K562 (cell line): ENCODE measurements at regions not wholly inside any gene's neighbourhood (a gene's known extent, or its start where the extent isn't known, plus 50 kb on each side); places are given as distances from the start of the nearest gene placed in this dataset.
A peak's percentile ranks its signal among the peaks of the same experiment; 100 is the strongest.

Source experiments
- ATAC-seq: fragments of 200-7000 bp; cut with Tn5 transposase; 3 replicates; pipeline ENCODE4 v1.9.1; 2020; ENCODE audit warnings: moderate library complexity
- BruUV-seq: library from RNA; stranded (reverse); fragments of 400-500 nt; replicated peaks from 2 replicates; lab custom pipeline; 2021; lab: Mats Ljungman, UMichigan
- CTCF ChIA-PET: fragments of 300-600 bp; formaldehyde crosslinking; extraction: SDS; loops from one replicate; lab custom pipeline; 2021; ENCODE audit warnings: low intra/inter-chr PET ratio; lab: Yijun Ruan, JAX
- POLR2A ChIA-PET: fragments of 300-600, 350-650 bp; sonication (Branson Sonifier 250); formaldehyde crosslinking; extraction: SDS; loops from one replicate; lab custom pipeline; 2021; ENCODE audit warnings: antibody characterized with exemption, inconsistent platforms; lab: Yijun Ruan, JAX
- DNase-seq, 4 experiments: peaks; one replicate each; pipeline versions ENCODE4 v3.0.0 to v3.0.0-alpha.2; 2011 to 2018; ENCODE audit warnings: low spot score in 3 of 4, mixed read lengths in 3 of 4; ENCODE audit errors: extremely low read depth in 1 of 4
- FAIRE-seq: peaks from 2 replicates; lab custom pipeline; 2011; peaks lifted over from hg19 to GRCh38; lab: Jason Lieb, UNC
- H2AFZ ChIP-seq: 2 replicates; pipeline ENCODE4 v1.6.0; 2011; ENCODE audit warnings: low read depth, low read length, control low read depth, inconsistent platforms
- H3K27ac ChIP-seq: fragments of 200-600 bp; 3 replicates; pipeline ENCODE4 v1.8.0; 2011; ENCODE audit warnings: low read depth, mild to moderate bottlenecking, control low read depth, inconsistent platforms, low read length, moderate library complexity, mixed read lengths; ENCODE audit errors: extremely low read depth
- H3K27me3 ChIP-seq, 2 experiments: fragments of 300-600 bp in 1 of 2; 2 replicates in 1 of 2; 3 replicates in 1 of 2; pipeline versions ENCODE4 v1.6.0 to v1.8.0; 2011; ENCODE audit warnings: inconsistent platforms in 2 of 2, low read length in 2 of 2, mild to moderate bottlenecking in 1 of 2, mixed read lengths in 1 of 2, moderate library complexity in 1 of 2; ENCODE audit not compliant: control insufficient read depth in 2 of 2, insufficient read depth in 2 of 2
- H3K36me3 ChIP-seq: fragments of 300-600 bp; 3 replicates; pipeline ENCODE4 v1.8.0; 2011; ENCODE audit warnings: mild to moderate bottlenecking, low read length, inconsistent platforms; ENCODE audit not compliant: control insufficient read depth, insufficient read depth
- H3K4me1 ChIP-seq, 2 experiments: fragments of 200-600 bp in 1 of 2; replicated peaks in 1 of 2; 2 replicates in 1 of 2; 3 replicates in 1 of 2; pipeline versions ENCODE4 v1.5.1 to v1.8.0; 2011; ENCODE audit warnings: inconsistent platforms in 2 of 2, low read length in 2 of 2, mild to moderate bottlenecking in 1 of 2, mixed read lengths in 1 of 2, moderate library complexity in 1 of 2; ENCODE audit not compliant: control insufficient read depth in 2 of 2, insufficient read depth in 2 of 2
- H3K4me2 ChIP-seq: 2 replicates; pipeline ENCODE4 v1.6.1; 2011; ENCODE audit warnings: low read length, control low read depth, inconsistent platforms, mixed read lengths; ENCODE audit not compliant: insufficient read depth
- H3K4me3 ChIP-seq: fragments of 200-600 bp; sonication (generic), shearing (Covaris generic); 2 replicates; pipeline ENCODE4 v1.5.1; 2016; ENCODE audit warnings: control low read depth, inconsistent platforms
- H3K79me2 ChIP-seq: fragments of 200-600 bp; 3 replicates; pipeline ENCODE4 v1.8.0; 2011; ENCODE audit warnings: low read length, inconsistent platforms; ENCODE audit not compliant: control insufficient read depth, insufficient read depth
- H3K9ac ChIP-seq, 2 experiments: 2 replicates each; pipeline versions ENCODE4 v1.6.0 to v1.6.1; 2011; ENCODE audit warnings: low read depth in 2 of 2, low read length in 2 of 2, control low read depth in 1 of 2, inconsistent platforms in 1 of 2, mild to moderate bottlenecking in 1 of 2, mixed read lengths in 1 of 2; ENCODE audit not compliant: insufficient read depth in 1 of 2
- H3K9me1 ChIP-seq: one replicate; pipeline ENCODE4 v1.6.0; 2011; ENCODE audit warnings: inconsistent platforms, mild to moderate bottlenecking, low read length, moderate library complexity; ENCODE audit not compliant: control insufficient read depth, insufficient read depth
- H3K9me3 ChIP-seq: replicated peaks from 2 replicates; pipeline ENCODE4 v1.5.1; 2011; ENCODE audit warnings: low read depth, low read length, inconsistent platforms; ENCODE audit not compliant: control insufficient read depth, insufficient read depth
- H4K20me1 ChIP-seq: replicated peaks from 2 replicates; pipeline ENCODE4 v1.6.1; 2011; ENCODE audit warnings: low read length, inconsistent platforms, mixed read lengths; ENCODE audit not compliant: control insufficient read depth, insufficient read depth
- HNRNPL ChIP-seq: fragments of 200-400 bp; formaldehyde crosslinking; IDR thresholded peaks from 2 replicates; pipeline ENCODE4 v1.6.1; 2017; ENCODE audit warnings: low read depth, mild to moderate bottlenecking, low read length
- KDM1A ChIP-seq, 2 experiments: fragments of 450-650 bp; IDR thresholded peaks; 2 replicates each; pipeline ENCODE4 v1.6.1; 2016; ENCODE audit warnings: mild to moderate bottlenecking in 2 of 2
- NFIC ChIP-seq: fragments of 450-650 bp; IDR thresholded peaks from 2 replicates; pipeline ENCODE4 v1.6.1; 2017; ENCODE audit warnings: mild to moderate bottlenecking, inconsistent platforms
- POLR3A ChIP-seq: IDR thresholded peaks from 2 replicates; pipeline ENCODE4 v1.6.1; 2011; ENCODE audit warnings: borderline replicate concordance, mild to moderate bottlenecking, moderate library complexity; ENCODE audit not compliant: insufficient read length, insufficient read depth; ENCODE audit errors: extremely low read depth
- PTTG1 ChIP-seq: fragments of 450-650 bp; IDR thresholded peaks from 2 replicates; pipeline ENCODE4 v1.6.1; 2016; ENCODE audit warnings: low read depth, mild to moderate bottlenecking, missing genetic modification characterization, missing compliant biosample characterization
- ZNF174 ChIP-seq: fragments of 250-450 bp; sonication (Bioruptor Pico); IDR thresholded peaks from 2 replicates; pipeline ENCODE4 v1.4.0; 2020; ENCODE audit warnings: mild to moderate bottlenecking
- WGBS: fragments of 100-300 bp; shearing (Covaris generic); methylation state at CpG from one replicate; pipeline ENCODE4 v1.1.6; 2016; ENCODE audit warnings: low coverage, mixed read lengths; ENCODE audit not compliant: insufficient coverage; ENCODE audit errors: missing lambda C conversion rate; 5-methylcytosine and 5-hydroxymethylcytosine counted together
- in situ Hi-C: fragments of 300-500 bp; cut with MboI; formaldehyde crosslinking; loops from 4 replicates; pipeline ENCODE4 v1.15.0; 2018; ENCODE audit warnings: inconsistent platforms, mixed read lengths
- intact Hi-C: fragments of 100-400 bp; cut with micrococcal nuclease; formaldehyde crosslinking; loops from 2 replicates; pipeline ENCODE4 v1.14.2; 2022
- TF ChIP-seq, protein P1 (sequence below): fragments of 250-450 bp; sonication (Bioruptor Pico); IDR thresholded peaks from 2 replicates; pipeline ENCODE4 v1.5.0; 2020; ENCODE audit warnings: mild to moderate bottlenecking
- TF ChIP-seq, protein P2 (sequence below): sonication (generic); formaldehyde crosslinking; IDR thresholded peaks from 2 replicates; pipeline ENCODE4 v1.8.0; 2022; ENCODE audit warnings: mild to moderate bottlenecking, low read depth, missing genetic modification reagents
- TF ChIP-seq, protein P3 (sequence below): fragments of 450-650 bp; IDR thresholded peaks from one replicate; pipeline ENCODE4 v1.6.1; 2018; ENCODE audit warnings: mild to moderate bottlenecking, moderate library complexity; ENCODE audit not compliant: partially characterized antibody

DNA sequence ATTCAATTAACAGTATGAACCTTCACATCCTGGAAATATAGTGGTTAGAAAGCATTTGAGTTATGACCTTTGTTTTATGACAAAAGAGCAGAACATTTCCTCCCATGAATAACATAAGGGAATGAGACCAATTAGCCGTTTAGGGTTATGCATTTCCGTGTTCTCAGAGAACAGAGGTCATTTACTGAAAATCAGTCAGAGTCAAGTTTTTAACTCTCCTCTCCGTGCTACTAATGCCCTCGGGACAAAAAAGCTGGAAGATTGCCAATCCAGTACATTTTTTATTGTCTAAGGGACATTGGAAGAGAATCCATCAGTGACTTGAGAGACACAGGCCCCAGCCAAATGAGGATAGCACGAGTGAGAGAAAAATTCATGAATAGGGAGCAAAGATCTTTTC is 632.7 kb downstream of the RFPL4B start:
- H3K27ac ChIP-seq, result no peak overlapping the region
- DNase-seq, result no peak
- H3K4me1 ChIP-seq, result no peaks in the 10 kb centered on the region
- TF ChIP-seq NFIC, result peak; percentile 64; the same call in 1 of the 2 replicates
- TF ChIP-seq HNRNPL, result no peak
- no peak overlapping the region for H3K9ac ChIP-seq
- H3K27me3 ChIP-seq, result no peaks in the 10 kb centered on the region
- no peak overlapping the region for H3K4me2 ChIP-seq
- H4K20me1 ChIP-seq, result no peaks in the 10 kb centered on the region
- ChIA-PET CTCF (no interaction called here), POLR2A (no interaction called here)
- no peaks in the 10 kb centered on the region for H3K9me3 ChIP-seq
- H3K79me2 ChIP-seq, result no peaks in the 10 kb centered on the region
- in situ Hi-C loops (no loop called here), intact Hi-C loops (no loop called here)
- no peak overlapping the region for H3K4me3 ChIP-seq
- 0 out of 2 replicates have a peak overlapping the region, but pooled peaks have one; percentile 37 for H2AFZ ChIP-seq
- ATAC-seq, result no peak
- H3K36me3 ChIP-seq, result no peaks in the 10 kb centered on the region
- FAIRE-seq, result no peak
- 14% methylated on average over 5 of the region's 5 CpGs for WGBS
- no peaks in the 10 kb centered on the region for H3K9me1 ChIP-seq
- no TSS peak for BruUV-seq

DNA sequence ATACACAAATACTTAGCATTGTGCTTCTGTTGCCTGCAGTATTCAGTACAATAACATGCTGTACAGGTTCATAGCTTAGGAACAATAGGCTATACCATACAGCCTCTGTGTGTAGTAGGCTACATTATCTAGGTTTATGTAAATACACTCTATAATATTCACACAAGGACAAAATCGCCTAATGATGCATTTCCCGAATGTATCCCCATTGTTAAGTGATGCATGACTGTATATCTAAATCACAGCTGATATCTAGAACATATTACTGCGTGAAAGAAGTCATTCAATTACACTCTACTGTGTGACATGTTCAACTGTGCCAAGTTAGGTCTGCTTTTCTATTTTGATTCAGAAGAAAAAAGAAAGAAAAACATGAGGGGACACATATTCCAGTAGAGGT is 633.5 kb downstream of the RFPL4B start:
- H3K4me1 ChIP-seq, result no peaks in the 10 kb centered on the region
- no peak for DNase-seq
- ATAC-seq, result no peak
- no peak overlapping the region for H3K4me2 ChIP-seq
- 41% methylated on average over 3 of the region's 3 CpGs for WGBS
- H3K79me2 ChIP-seq, result no peaks in the 10 kb centered on the region
- TF ChIP-seq ZNF174 (CRISPR knock-in tag) (no peak), PTTG1 (no peak), KDM1A (IDR thresholded peaks at IDR 0.05) (no peak), POLR3A (no peak)
- TF ChIP-seq, protein P1, sequence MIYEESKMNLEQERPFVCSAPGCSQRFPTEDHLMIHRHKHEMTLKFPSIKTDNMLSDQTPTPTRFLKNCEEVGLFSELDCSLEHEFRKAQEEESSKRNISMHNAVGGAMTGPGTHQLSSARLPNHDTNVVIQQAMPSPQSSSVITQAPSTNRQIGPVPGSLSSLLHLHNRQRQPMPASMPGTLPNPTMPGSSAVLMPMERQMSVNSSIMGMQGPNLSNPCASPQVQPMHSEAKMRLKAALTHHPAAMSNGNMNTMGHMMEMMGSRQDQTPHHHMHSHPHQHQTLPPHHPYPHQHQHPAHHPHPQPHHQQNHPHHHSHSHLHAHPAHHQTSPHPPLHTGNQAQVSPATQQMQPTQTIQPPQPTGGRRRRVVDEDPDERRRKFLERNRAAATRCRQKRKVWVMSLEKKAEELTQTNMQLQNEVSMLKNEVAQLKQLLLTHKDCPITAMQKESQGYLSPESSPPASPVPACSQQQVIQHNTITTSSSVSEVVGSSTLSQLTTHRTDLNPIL (CRISPR knock-in tag), result no peak
- TF ChIP-seq, protein P2, sequence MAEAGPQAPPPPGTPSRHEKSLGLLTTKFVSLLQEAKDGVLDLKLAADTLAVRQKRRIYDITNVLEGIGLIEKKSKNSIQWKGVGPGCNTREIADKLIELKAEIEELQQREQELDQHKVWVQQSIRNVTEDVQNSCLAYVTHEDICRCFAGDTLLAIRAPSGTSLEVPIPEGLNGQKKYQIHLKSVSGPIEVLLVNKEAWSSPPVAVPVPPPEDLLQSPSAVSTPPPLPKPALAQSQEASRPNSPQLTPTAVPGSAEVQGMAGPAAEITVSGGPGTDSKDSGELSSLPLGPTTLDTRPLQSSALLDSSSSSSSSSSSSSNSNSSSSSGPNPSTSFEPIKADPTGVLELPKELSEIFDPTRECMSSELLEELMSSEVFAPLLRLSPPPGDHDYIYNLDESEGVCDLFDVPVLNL (CRISPR knock-in tag), result no peak
- TF ChIP-seq, protein P3, sequence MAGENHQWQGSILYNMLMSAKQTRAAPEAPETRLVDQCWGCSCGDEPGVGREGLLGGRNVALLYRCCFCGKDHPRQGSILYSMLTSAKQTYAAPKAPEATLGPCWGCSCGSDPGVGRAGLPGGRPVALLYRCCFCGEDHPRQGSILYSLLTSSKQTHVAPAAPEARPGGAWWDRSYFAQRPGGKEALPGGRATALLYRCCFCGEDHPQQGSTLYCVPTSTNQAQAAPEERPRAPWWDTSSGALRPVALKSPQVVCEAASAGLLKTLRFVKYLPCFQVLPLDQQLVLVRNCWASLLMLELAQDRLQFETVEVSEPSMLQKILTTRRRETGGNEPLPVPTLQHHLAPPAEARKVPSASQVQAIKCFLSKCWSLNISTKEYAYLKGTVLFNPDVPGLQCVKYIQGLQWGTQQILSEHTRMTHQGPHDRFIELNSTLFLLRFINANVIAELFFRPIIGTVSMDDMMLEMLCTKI, result no peak
- TF ChIP-seq, all 486 proteins: peak for 0
- H3K27ac ChIP-seq, result no peak overlapping the region
- H3K36me3 ChIP-seq, result no peaks in the 10 kb centered on the region
- no TSS peak for BruUV-seq
- intact Hi-C loops (no loop called here), in situ Hi-C loops (no loop called here)
- no peak for FAIRE-seq
- no peaks in the 10 kb centered on the region for H4K20me1 ChIP-seq
- ChIA-PET CTCF (no interaction called here), POLR2A (interaction anchor here (0.6 kb wide), 1 partner anchor 196 kb away, joined by 3 read pairs; no protein-coding TSS in a partner anchor)
- no peaks in the 10 kb centered on the region for H3K9me1 ChIP-seq
- H3K4me3 ChIP-seq, result no peak overlapping the region
- H3K9me3 ChIP-seq, result no peaks in the 10 kb centered on the region
- H3K27me3 ChIP-seq, result no peaks in the 10 kb centered on the region
- no peak overlapping the region for H2AFZ ChIP-seq
- H3K9ac ChIP-seq, result no peak overlapping the region
